Ishikawa (cell line): ENCODE measurements at regions not wholly inside any gene's neighbourhood (a gene's known extent, or its start where the extent isn't known, plus 50 kb on each side); places are given as distances from the start of the nearest gene placed in this dataset.

ENCODE experiments used
- CEBPB ChIP-seq: IDR thresholded peaks from 2 replicates; pipeline ENCODE4 v1.6.1; 2012
- CREB1 ChIP-seq: IDR thresholded peaks from 2 replicates; pipeline ENCODE4 v1.6.1; 2012; ENCODE audit warnings: low read depth
- EGR1 ChIP-seq: IDR thresholded peaks from 2 replicates; pipeline ENCODE4 v1.6.1; 2012
- EP300 ChIP-seq: IDR thresholded peaks from 2 replicates; pipeline ENCODE4 v1.6.1; 2012; ENCODE audit warnings: borderline replicate concordance
- FOXM1 ChIP-seq: IDR thresholded peaks from 2 replicates; pipeline ENCODE4 v1.6.1; 2012; ENCODE audit warnings: low read depth, borderline replicate concordance
- MAX ChIP-seq: IDR thresholded peaks from 2 replicates; pipeline ENCODE4 v1.6.1; 2012
- NFIC ChIP-seq: IDR thresholded peaks from 2 replicates; pipeline ENCODE4 v1.6.1; 2012
- RAD21 ChIP-seq: IDR thresholded peaks from 2 replicates; pipeline ENCODE4 v1.6.1; 2012; ENCODE audit warnings: low read depth
- REST ChIP-seq: IDR thresholded peaks from 2 replicates; pipeline ENCODE4 v1.6.1; 2012; ENCODE audit warnings: low read depth, mild to moderate bottlenecking
- TAF1 ChIP-seq: IDR thresholded peaks from 2 replicates; pipeline ENCODE4 v1.6.1; 2012; ENCODE audit warnings: low read depth, mild to moderate bottlenecking
- TCF12 ChIP-seq: IDR thresholded peaks from 2 replicates; pipeline ENCODE4 v1.6.1; 2012; ENCODE audit warnings: low read depth
- TEAD4 ChIP-seq: IDR thresholded peaks from 2 replicates; pipeline ENCODE4 v1.6.1; 2012
- USF1 ChIP-seq: IDR thresholded peaks from 2 replicates; pipeline ENCODE4 v1.6.1; 2012
- YY1 ChIP-seq: IDR thresholded peaks from 2 replicates; pipeline ENCODE4 v1.6.1; 2012; ENCODE audit warnings: low read depth
- ZBTB7A ChIP-seq: IDR thresholded peaks from 2 replicates; pipeline ENCODE4 v1.6.1; 2012; ENCODE audit warnings: low read depth

- TF ChIP-seq YY1 = no peak
- TF ChIP-seq ZBTB7A = no peak
- no peak for TF ChIP-seq USF1
- no peak for TF ChIP-seq CREB1
Observed at GRCh38 chr5:124454081-124454480, 292.4 kb downstream of the ZNF608 start.

GRCh38 chr5:124453221-124454051 lies 293.0 kb downstream of the ZNF608 start:
- TF ChIP-seq YY1 = no peak
- no peak for TF ChIP-seq EP300
- TF ChIP-seq NFIC = no peak
- TF ChIP-seq CREB1 = no peak
- TF ChIP-seq TEAD4 = no peak
- TF ChIP-seq MAX = no peak
- no peak for TF ChIP-seq EGR1
- no peak for TF ChIP-seq ZBTB7A
- TF ChIP-seq CEBPB = no peak
- TF ChIP-seq FOXM1 = no peak
- TF ChIP-seq TAF1 = no peak
- no peak for TF ChIP-seq USF1
- TF ChIP-seq TCF12 = no peak
- no peak for TF ChIP-seq RAD21
- no peak for TF ChIP-seq REST

GRCh38 chr5:124452412-124452811 lies 294.0 kb downstream of the ZNF608 start:
- TF ChIP-seq YY1 (no peak), RAD21 (no peak), CEBPB (no peak), ZBTB7A (no peak), CREB1 (no peak), REST (no peak), USF1 (no peak), TCF12 (no peak), FOXM1 (no peak), EGR1 (no peak), TEAD4 (no peak), MAX (no peak), EP300 (no peak), NFIC (no peak)

- TF ChIP-seq RAD21 (no peak), MAX (no peak), EGR1 (no peak), TCF12 (no peak), YY1 (no peak), CREB1 (no peak), CEBPB (no peak)
Observed at GRCh38 chr5:124451721-124452383, 294.6 kb downstream of the ZNF608 start.

GRCh38 chr5:124446120-124446519 lies 300.3 kb downstream of the ZNF608 start:
- TF ChIP-seq REST (no peak), TCF12 (no peak), NFIC (no peak)
